Choroid plexus epithelial cell (primary cell): ENCODE measurements at regions not wholly inside any gene's neighbourhood (a gene's known extent, or its start where the extent isn't known, plus 50 kb on each side); places are given as distances from the start of the nearest gene placed in this dataset.
"Not testable (repeated sequence)": the region's sequence is repeated elsewhere in the genome, so short reads cannot be mapped to it uniquely, and the experiment has no call there.

Source experiments
- DNase-seq: peaks from one replicate; pipeline ENCODE4 v3.0.0-alpha.2; 2010; ENCODE audit warnings: low read depth
- H3K4me3 ChIP-seq: 2 replicates; pipeline ENCODE4 v1.5.1; 2011; ENCODE audit warnings: low read depth, mild to moderate bottlenecking, control low read depth, low read length, moderate library complexity
- TF ChIP-seq, protein P1 (sequence below): conservative IDR thresholded peaks from 2 replicates; pipeline ENCODE4 v1.5.1; 2011; ENCODE audit warnings: low read depth, mild to moderate bottlenecking, control low read depth, inconsistent platforms, low read length, moderate library complexity

DNA sequence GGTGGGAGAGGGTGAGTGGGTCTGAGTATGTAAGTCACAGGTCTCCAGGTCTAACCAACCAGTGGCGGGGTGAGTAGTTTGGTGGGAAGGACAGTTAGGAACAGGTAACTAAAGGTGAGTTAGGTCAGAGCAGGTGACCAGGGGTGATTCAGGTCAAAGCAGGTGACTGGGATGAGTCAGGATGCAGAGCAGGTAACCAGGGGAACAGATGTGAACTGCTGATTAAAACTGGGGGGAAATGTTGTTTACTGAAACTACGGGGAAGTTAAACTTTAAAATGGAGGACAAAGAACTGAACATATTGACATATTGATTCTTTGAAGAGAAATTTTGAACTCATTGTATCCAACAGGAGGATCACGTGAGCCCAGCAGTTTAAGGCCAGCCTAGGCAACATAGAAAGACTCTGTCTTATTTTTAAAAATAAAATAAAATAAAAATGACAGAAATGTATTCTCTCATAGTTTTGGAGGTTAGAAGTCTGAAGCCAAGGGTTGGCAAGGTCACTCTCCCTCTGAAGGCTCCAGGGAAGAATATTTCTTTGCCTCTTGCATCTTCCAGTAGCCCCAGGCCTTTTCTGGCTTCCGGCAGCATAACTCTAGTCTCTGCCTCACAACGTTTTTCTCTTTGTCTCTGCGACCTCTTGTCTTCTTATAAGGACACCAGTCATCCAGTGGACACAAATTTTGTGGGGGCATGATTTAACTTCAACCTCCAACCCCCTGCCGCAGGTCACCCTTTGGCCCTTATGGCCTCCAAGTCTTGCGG lies 64.3 kb upstream of the TINAGL1 start:
- no peak overlapping the region for H3K4me3 ChIP-seq
- DNase-seq: no peak
- TF ChIP-seq, protein P1, sequence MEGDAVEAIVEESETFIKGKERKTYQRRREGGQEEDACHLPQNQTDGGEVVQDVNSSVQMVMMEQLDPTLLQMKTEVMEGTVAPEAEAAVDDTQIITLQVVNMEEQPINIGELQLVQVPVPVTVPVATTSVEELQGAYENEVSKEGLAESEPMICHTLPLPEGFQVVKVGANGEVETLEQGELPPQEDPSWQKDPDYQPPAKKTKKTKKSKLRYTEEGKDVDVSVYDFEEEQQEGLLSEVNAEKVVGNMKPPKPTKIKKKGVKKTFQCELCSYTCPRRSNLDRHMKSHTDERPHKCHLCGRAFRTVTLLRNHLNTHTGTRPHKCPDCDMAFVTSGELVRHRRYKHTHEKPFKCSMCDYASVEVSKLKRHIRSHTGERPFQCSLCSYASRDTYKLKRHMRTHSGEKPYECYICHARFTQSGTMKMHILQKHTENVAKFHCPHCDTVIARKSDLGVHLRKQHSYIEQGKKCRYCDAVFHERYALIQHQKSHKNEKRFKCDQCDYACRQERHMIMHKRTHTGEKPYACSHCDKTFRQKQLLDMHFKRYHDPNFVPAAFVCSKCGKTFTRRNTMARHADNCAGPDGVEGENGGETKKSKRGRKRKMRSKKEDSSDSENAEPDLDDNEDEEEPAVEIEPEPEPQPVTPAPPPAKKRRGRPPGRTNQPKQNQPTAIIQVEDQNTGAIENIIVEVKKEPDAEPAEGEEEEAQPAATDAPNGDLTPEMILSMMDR: no peak

DNA sequence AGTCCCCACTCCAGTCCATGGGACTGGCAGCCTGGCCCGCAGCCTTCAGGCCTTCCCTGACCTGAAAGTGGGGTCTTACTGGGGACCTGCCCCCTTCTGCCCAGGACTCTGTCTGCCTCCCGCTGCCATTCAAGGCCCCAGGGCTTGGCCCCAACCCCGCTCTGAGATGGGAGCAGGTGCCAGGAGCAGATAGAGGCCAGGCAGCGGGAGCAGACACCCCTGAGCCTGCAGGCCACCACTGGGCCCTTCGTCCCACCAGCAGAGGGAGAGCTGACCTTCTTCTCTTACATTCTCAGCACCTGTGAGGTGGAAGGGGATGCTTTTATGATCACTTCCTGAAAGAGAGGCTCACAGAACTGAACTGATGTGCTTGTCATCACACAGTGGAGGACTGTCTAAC lies 62.2 kb upstream of the TINAGL1 start:
- H3K4me3 ChIP-seq: no peak overlapping the region
- TF ChIP-seq, protein P1: no peak
- DNase-seq: no peak

DNA sequence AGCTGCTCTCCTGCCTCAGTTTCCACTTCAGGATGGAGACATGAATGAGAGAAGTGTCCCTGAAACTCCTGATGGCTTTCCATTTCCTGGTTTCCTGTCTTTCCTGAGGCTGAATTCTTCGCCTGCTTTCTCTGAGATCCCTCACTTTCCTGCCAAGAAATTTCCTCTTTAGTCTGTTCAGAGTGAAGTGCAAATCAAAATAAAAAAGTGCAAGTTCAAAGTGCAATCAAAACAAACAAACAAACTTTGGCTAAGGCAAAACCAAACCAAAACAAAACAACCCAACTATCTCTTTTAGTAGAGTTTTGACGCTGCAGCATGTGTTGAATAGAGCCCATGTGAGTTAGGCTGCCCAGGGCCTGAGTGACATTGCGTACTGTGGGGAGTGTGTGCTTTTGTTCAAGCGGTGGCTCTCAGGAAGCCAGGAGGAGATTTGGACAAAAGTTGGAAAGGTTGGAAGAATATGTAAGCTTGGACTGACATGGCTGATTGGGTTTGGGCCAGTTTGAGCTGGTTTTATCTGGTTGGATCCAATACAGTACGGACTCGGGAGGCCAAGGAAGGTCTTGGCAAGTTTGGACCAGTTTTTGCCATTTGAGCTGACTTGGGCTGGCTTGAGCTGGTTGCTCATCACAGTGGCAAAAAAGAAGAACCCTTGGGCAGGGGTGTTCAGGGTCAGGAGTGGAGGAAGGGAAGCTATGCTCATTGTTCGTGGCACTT lies 61.1 kb upstream of the TINAGL1 start:
- no peak overlapping the region for H3K4me3 ChIP-seq
- TF ChIP-seq, protein P1: no peak
- DNase-seq: no peak

DNA sequence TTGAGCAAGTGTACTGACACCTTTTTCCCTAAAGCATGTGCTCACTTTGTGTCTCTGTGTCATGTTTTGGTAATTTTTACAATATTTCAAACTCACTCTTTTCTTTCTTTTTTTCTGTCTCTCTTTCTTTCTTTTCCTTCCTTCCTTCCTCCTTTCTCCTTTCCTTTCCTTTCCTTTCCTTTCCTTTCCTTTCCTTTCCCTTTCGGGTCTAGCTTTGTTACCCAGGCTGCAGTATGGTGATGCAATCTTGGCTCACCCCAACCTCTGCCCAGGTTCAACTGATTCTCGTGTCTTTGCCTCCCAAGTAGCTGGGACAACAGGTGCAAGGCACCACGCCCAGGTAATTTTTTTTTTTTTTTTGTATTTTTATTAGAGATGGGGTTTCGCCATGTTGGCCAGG lies 60.4 kb upstream of the TINAGL1 start:
- H3K4me3 ChIP-seq: no peak overlapping the region
- DNase-seq: no peak
- TF ChIP-seq, protein P1: no peak

DNA sequence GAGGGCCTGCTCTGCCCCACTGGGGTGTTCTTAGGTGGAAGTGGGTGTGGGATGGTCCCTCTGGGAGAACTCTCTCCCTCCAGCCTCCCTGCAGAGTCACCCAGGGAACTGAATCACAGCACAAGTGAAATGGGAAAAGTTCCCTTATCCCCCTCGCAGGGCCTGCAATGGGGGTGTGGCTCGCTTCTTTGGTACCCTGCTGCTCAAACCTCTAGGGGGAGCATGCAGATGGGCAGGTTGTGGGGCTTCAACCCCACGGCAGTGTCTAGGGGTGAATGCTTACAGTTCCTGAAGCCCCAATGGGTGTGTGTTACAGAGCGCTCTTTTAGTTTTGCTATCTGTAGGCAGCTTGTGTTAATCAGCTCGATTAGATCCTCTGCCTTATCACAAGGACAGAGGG lies 59.0 kb upstream of the TINAGL1 start:
- TF ChIP-seq, protein P1: no peak
- no peak overlapping the region for H3K4me3 ChIP-seq
- DNase-seq: no peak

DNA sequence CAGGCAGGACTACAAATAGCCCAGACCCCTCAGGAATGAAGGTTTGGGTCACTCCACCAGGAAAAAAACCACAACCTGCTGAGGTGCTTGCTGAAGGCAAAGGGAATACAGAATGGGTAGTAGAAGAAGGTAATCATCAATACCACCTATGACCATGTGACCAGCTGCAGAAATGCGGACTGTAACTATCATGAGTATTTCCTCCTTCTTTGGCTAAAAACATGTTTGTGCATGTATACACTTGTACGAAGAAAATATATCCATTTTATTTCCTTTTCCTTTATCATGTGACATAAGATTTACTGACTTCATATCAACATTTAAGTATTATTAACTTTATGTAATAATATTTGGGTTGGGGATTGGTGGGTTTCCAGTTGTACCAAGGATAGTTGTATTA lies 58.3 kb upstream of the TINAGL1 start:
- H3K4me3 ChIP-seq, DNase-seq: not testable (repeated sequence)

DNA sequence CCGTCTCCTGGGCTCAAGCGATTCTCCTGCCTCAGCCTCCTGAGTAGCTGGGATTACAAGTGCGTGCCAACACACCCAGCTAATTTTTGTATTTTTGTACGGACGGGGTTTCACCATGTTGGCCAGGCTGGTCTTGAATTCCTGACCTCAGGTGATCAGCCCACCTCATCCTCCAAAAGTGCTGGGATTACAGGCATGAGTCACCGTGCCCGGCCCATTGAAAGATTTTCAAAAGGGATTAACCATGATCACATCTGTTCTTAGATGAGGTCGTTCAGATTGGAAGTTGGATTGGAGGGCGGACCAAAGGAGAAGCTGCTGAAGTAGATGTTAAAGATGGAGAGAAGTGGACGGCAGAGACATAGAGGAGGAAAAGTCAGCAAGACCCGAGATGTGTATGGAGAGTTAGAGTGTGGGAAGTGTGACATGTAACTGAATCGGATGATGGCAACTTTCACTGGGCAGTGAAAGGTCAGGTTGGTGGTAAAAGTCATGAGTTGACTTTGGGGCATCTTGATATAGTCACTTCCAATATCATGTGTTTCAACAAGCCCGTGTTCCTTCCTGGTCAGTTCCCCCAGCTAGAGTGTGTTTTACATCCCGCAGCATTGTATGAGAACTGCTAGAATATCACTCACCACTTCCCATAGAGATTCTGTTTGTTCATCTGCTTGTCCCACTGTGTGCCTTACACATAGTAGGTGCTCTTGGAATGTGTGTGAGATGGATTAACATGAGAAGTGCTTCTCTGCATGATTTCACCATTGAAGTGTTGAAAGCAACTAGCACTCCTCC lies 54.4 kb upstream of the TINAGL1 start:
- H3K4me3 ChIP-seq: no peak overlapping the region
- no peak for DNase-seq
- TF ChIP-seq, protein P1: no peak
